HEK293T (cell line): ENCODE measurements at regions not wholly inside any gene's neighbourhood (a gene's known extent, or its start where the extent isn't known, plus 50 kb on each side); places are given as distances from the start of the nearest gene placed in this dataset.

Source experiments
- CTCF ChIA-PET: fragments of 350-600 bp; formaldehyde crosslinking; extraction: SDS; loops from one replicate; lab custom pipeline; 2021; ENCODE audit warnings: antibody characterized with exemption, inconsistent platforms; lab: Yijun Ruan, JAX
- POLR2A ChIA-PET: fragments of 350-600 bp; formaldehyde crosslinking; extraction: SDS; loops from one replicate; lab custom pipeline; 2020; ENCODE audit warnings: antibody characterized with exemption, inconsistent platforms; lab: Yijun Ruan, JAX
- DNase-seq: peaks from one replicate; pipeline ENCODE4 v3.0.0; 2012; ENCODE audit warnings: mixed read lengths; ENCODE audit errors: extremely low spot score
- ARNT ChIP-seq: fragments of 450-650 bp; IDR thresholded peaks from 2 replicates; pipeline ENCODE4 v1.6.1; 2017; ENCODE audit warnings: mild to moderate bottlenecking
- BHLHE40 ChIP-seq: fragments of 450-650 bp; IDR thresholded peaks from 2 replicates; pipeline ENCODE4 v1.6.1; 2016; ENCODE audit warnings: mild to moderate bottlenecking, moderate library complexity, borderline replicate concordance
- CTBP1 ChIP-seq: fragments of 450-650 bp; IDR thresholded peaks from 2 replicates; pipeline ENCODE4 v1.6.1; 2016; ENCODE audit warnings: borderline replicate concordance
- ELF4 ChIP-seq: fragments of 450-650 bp; IDR thresholded peaks from 2 replicates; pipeline ENCODE4 v1.6.1; 2017; ENCODE audit warnings: antibody characterized with exemption
- FOXA1 ChIP-seq: fragments of 450-650 bp; IDR thresholded peaks from 2 replicates; pipeline ENCODE4 v1.6.1; 2016; ENCODE audit warnings: mild to moderate bottlenecking
- FOXK2 ChIP-seq: fragments of 450-650 bp; IDR thresholded peaks from 2 replicates; pipeline ENCODE4 v1.6.1; 2016; ENCODE audit warnings: mild to moderate bottlenecking
- FOXM1 ChIP-seq: fragments of 450-650 bp; IDR thresholded peaks from 2 replicates; pipeline ENCODE4 v1.6.1; 2017; ENCODE audit warnings: mild to moderate bottlenecking, borderline replicate concordance
- HDGF ChIP-seq: fragments of 450-650 bp; IDR thresholded peaks from 2 replicates; pipeline ENCODE4 v1.6.1; 2017; ENCODE audit warnings: antibody characterized with exemption, borderline replicate concordance
- L3MBTL2 ChIP-seq: fragments of 450-650 bp; conservative IDR thresholded peaks from 2 replicates; pipeline ENCODE4 v1.6.1; 2016; ENCODE audit warnings: mild to moderate bottlenecking
- LEF1 ChIP-seq: fragments of 450-650 bp; IDR thresholded peaks from 2 replicates; pipeline ENCODE4 v1.6.1; 2017; ENCODE audit warnings: mild to moderate bottlenecking, borderline replicate concordance
- NFRKB ChIP-seq: fragments of 450-650 bp; IDR thresholded peaks from 2 replicates; pipeline ENCODE4 v1.6.1; 2016; ENCODE audit warnings: mild to moderate bottlenecking, moderate library complexity
- SP1 ChIP-seq: fragments of 450-650 bp; IDR thresholded peaks from 2 replicates; pipeline ENCODE4 v1.6.1; 2017
- SUZ12 ChIP-seq: fragments of 450-650 bp; IDR thresholded peaks from 2 replicates; pipeline ENCODE4 v1.6.1; 2016; ENCODE audit warnings: mild to moderate bottlenecking
- TARDBP ChIP-seq: fragments of 450-650 bp; IDR thresholded peaks from 2 replicates; pipeline ENCODE4 v1.6.1; 2016
- ZNF384 ChIP-seq: fragments of 450-650 bp; IDR thresholded peaks from 2 replicates; pipeline ENCODE4 v1.6.1; 2016
- TF ChIP-seq, protein P1 (sequence below): fragments of 450-650 bp; IDR thresholded peaks from 2 replicates; pipeline ENCODE4 v1.6.1; 2016

DNA sequence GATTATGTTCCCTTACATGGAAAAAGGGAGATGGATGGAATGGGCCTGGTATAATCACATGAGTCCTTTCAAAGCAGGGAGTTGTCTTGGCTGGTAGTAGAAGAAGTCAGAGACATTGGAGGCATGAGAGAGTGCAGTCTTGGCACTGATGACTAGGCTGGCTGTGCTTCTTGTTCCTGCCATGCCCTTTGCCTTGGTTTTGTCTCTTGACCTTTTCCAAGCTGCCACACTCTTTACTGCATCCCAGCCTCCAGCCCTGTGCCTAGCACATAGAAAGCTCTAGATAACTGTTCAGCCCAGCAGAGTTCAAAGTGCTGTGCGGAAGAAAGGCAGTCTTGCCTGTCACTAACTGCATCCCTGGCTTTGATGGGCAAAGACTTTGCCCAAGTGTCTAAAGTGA is 412.6 kb downstream of the PRDM2 start:
- no peak for TF ChIP-seq TARDBP
- TF ChIP-seq ARNT = no peak
- TF ChIP-seq, protein P1, sequence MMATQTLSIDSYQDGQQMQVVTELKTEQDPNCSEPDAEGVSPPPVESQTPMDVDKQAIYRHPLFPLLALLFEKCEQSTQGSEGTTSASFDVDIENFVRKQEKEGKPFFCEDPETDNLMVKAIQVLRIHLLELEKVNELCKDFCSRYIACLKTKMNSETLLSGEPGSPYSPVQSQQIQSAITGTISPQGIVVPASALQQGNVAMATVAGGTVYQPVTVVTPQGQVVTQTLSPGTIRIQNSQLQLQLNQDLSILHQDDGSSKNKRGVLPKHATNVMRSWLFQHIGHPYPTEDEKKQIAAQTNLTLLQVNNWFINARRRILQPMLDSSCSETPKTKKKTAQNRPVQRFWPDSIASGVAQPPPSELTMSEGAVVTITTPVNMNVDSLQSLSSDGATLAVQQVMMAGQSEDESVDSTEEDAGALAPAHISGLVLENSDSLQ = no peak
- no peak for TF ChIP-seq FOXM1
- ChIA-PET POLR2A (no interaction called here), CTCF (no interaction called here)
- DNase-seq = no peak

DNA sequence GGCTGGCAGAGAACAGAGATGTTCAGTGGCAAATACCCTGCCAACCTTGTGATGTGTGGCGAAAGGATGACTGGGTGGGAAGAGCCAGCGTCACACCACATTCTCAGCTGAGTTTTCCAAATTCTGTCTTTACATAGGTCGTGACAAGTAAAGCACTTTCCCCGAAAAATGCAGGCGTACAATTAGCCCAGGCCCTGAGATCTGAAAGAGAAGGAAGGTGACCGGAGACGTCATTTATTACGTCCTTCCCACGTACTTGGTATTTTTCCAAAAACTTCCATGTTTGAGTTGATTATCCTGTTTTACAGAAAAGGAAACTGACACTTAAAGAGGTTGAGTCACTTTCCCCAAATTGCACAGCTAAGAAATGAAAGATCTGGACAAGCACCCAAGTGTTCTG is 413.3 kb downstream of the PRDM2 start:
- ChIA-PET CTCF (interaction anchor here (0.7 to 1.7 kb wide), 6 partner anchors 11 to 934 kb away, joined by 3 to 5 read pairs (median 3); no protein-coding TSS in a partner anchor), POLR2A (no interaction called here)
- no peak for DNase-seq
- TF ChIP-seq FOXK2 (no peak), ARNT (no peak)

DNA sequence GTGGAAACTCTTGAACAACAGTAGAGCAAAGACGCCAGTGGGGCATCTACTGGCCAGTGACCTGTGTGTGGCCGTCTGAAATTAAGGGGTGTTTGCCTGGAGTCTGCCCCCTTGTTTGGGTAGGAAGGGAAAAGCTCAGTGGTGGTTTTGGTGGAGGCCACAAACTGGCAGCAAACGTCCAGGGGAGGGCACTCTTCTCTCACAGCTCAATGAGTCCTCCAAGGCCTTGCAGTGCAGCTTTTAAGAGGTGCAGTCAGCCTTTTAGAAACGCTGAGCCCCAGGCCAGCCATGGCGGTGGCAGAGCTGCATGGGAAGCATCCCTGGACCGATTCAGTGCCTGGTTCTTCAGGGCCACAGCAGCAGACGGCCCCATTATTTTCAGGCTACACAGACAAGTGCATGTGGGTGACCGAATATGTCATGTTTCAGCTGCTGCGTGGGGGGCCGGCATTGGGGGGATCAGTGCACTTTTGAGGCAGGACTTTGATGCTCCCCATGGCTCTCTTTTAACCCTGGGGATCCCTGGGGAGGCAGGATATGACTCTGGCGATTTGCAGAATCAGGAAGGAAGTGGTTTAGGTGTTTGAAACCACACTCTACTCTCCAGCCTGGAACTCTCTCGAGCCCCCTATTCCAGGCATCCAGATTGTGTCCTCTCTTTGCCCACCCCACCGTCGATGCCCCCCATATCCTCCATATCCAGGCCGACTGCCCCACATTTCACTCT is 414.0 kb downstream of the PRDM2 start:
- ChIA-PET POLR2A (no interaction called here), CTCF (interaction anchor here (0.6 to 1.7 kb wide), 7 partner anchors 12 to 933 kb away, joined by 3 to 5 read pairs (median 3); no protein-coding TSS in a partner anchor)
- TF ChIP-seq ZNF384 (no peak), LEF1 (no peak), SUZ12 (no peak), HDGF (no peak), L3MBTL2 (no peak), ELF4 (no peak), CTBP1 (no peak), TARDBP (no peak), FOXM1 (no peak), SP1 (no peak), BHLHE40 (no peak), ARNT (no peak), FOXK2 (no peak)
- TF ChIP-seq, protein P1 = no peak
- DNase-seq = peak; percentile 48

DNA sequence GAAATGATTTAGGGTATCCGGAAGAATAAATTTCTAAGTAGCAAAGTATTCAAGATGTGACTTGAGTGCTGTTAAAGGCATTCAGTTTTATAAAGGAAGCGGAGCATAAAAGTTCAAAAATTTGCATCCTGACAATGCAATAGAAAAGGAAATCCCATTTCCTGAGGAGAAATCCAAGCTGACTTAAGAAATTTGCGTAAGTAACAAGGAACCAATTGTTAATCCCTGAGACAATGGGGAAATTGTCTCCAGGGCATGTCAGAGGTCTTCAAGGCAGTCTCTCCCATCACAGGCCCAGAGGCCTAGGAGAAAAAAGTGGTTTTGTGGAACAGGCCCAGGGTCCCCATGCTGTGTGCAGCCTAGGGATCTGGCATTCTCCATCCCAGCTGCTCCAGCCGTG is 416.0 kb downstream of the PRDM2 start:
- CTCF ChIA-PET = no interaction called here
- POLR2A ChIA-PET = no interaction called here
- no peak for DNase-seq
- TF ChIP-seq SUZ12 (no peak), LEF1 (no peak), ZNF384 (no peak), BHLHE40 (no peak), ARNT (no peak), CTBP1 (no peak), TARDBP (no peak), FOXM1 (no peak), FOXK2 (no peak), SP1 (no peak), ELF4 (no peak), HDGF (no peak), FOXA1 (no peak), NFRKB (no peak), L3MBTL2 (no peak)
- TF ChIP-seq, protein P1 = no peak

DNA sequence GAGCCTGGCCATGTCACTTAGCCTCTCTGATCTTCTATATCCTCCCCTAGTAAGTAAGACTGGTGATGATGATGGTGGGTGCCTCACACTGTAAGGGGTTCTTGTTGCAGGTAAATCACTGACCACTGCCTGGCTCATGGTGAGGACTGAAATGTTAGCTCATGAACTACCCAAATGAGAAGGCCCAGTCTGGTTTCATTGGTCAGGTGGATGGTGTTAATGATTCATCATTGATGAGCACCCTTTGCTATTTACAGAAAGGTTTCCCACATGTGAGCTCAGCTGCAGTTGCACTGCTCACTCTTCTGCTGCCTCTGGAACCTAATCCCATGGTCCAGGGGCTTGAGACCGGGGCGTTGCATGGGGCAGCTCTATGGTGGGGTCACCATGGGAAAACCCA is 417.7 kb downstream of the PRDM2 start:
- no peak for TF ChIP-seq LEF1
- no peak for DNase-seq
- CTCF ChIA-PET = no interaction called here
- POLR2A ChIA-PET = no interaction called here

DNA sequence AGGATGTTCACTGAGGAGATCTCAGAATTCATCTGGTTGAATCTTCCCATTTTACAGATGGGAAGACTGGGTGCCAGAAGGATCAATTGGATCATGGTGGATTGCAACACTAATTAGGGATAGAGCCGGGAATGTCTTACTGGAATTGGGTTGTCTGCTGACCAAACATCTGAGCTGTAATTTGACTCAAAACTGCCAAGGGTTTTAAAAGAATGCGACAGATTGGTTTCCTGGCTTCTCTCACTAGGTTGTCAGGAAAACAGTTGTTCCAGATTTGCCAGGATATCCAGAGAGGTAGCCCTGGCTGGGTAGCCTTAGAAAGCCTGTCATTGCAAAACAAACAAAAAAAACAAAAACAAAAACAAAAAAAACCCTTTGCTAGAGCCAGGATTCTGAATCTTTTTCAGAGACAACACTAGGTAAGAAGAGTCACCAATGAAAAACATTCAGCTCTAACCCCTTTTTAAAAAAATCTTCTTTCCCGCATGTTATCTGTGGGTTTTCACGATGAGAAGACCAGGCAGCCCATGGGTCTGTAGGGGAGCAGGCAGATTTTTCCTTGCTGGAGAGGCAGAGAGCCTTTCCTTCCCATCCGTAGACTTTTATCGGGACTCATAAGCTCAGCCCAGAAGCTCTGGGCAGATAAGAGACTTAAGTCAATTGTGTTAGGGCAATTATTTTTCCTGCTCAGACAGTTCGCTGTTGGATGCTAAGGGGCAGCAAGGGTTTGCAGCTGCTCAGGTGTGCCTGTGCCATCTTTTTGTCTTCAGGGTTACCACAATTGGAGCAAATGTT is 418.9 kb downstream of the PRDM2 start:
- POLR2A ChIA-PET = no interaction called here
- no peak for DNase-seq
- TF ChIP-seq TARDBP (no peak), FOXA1 (no peak), ARNT (no peak), ZNF384 (no peak), FOXK2 (no peak), LEF1 (no peak), ELF4 (no peak), L3MBTL2 (no peak), FOXM1 (no peak), SUZ12 (no peak), CTBP1 (no peak), SP1 (no peak), BHLHE40 (no peak), HDGF (no peak), NFRKB (no peak)
- TF ChIP-seq, protein P1 = no peak
- CTCF ChIA-PET = no interaction called here
